ENCODE measurements at regions not wholly inside any gene's neighbourhood (a gene's known extent, or its start where the extent isn't known, plus 50 kb on each side); places are given as distances from the start of the nearest gene placed in this dataset.

DNA sequence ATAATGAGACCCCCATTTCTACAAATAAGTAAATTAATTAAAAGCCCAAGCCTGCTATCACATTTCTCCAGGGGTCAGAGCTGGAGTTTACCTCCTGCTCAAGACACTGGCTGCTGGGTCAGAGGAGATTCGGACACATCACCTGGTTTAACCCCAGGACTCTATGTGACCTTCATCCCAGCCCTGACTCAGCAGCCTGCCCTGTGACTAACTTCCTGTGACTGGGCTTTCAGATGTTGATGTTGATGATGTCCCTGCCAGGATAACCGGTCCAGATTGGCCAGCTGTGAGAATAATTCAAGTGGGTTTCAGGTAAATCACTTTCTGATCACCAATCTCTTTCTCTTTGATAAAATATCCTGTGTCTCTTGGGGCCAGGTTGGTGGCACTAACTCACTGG lies 102.4 kb upstream of the MAML3 start:
- TF ChIP-seq SIN3A (IDR thresholded peaks at IDR 0.05; ENCODE audit: low read depth), result no peak
- TF ChIP-seq EZH2 (IDR thresholded peaks at IDR 0.05), result no peak
- TF ChIP-seq, protein P1, sequence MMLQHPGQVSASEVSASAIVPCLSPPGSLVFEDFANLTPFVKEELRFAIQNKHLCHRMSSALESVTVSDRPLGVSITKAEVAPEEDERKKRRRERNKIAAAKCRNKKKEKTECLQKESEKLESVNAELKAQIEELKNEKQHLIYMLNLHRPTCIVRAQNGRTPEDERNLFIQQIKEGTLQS (IDR thresholded peaks at IDR 0.05), result no peak
- TF ChIP-seq, protein P2, sequence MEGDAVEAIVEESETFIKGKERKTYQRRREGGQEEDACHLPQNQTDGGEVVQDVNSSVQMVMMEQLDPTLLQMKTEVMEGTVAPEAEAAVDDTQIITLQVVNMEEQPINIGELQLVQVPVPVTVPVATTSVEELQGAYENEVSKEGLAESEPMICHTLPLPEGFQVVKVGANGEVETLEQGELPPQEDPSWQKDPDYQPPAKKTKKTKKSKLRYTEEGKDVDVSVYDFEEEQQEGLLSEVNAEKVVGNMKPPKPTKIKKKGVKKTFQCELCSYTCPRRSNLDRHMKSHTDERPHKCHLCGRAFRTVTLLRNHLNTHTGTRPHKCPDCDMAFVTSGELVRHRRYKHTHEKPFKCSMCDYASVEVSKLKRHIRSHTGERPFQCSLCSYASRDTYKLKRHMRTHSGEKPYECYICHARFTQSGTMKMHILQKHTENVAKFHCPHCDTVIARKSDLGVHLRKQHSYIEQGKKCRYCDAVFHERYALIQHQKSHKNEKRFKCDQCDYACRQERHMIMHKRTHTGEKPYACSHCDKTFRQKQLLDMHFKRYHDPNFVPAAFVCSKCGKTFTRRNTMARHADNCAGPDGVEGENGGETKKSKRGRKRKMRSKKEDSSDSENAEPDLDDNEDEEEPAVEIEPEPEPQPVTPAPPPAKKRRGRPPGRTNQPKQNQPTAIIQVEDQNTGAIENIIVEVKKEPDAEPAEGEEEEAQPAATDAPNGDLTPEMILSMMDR (IDR thresholded peaks at IDR 0.05 in 2 of 3, conservative IDR thresholded peaks at IDR 0.05 in 1 of 3; ENCODE audit: borderline replicate concordance in 1 of 3, insufficient read depth in 1 of 3, low read depth in 2 of 3, low read length in 2 of 3), result no peak
- TF ChIP-seq JUND (IDR thresholded peaks at IDR 0.05), result peak; percentile 68
- no peak for TF ChIP-seq POLR2A (IDR thresholded peaks at IDR 0.05; ENCODE audit: borderline replicate concordance, extremely low read depth, insufficient read depth, insufficient read length)
- TF ChIP-seq SRF (IDR thresholded peaks at IDR 0.05; ENCODE audit: low read depth), result no peak
- TF ChIP-seq TCF7L2 (IDR thresholded peaks at IDR 0.05; ENCODE audit: borderline replicate concordance, extremely low read depth, insufficient read depth, insufficient read length), result peak; percentile 45
- TF ChIP-seq, protein P3, sequence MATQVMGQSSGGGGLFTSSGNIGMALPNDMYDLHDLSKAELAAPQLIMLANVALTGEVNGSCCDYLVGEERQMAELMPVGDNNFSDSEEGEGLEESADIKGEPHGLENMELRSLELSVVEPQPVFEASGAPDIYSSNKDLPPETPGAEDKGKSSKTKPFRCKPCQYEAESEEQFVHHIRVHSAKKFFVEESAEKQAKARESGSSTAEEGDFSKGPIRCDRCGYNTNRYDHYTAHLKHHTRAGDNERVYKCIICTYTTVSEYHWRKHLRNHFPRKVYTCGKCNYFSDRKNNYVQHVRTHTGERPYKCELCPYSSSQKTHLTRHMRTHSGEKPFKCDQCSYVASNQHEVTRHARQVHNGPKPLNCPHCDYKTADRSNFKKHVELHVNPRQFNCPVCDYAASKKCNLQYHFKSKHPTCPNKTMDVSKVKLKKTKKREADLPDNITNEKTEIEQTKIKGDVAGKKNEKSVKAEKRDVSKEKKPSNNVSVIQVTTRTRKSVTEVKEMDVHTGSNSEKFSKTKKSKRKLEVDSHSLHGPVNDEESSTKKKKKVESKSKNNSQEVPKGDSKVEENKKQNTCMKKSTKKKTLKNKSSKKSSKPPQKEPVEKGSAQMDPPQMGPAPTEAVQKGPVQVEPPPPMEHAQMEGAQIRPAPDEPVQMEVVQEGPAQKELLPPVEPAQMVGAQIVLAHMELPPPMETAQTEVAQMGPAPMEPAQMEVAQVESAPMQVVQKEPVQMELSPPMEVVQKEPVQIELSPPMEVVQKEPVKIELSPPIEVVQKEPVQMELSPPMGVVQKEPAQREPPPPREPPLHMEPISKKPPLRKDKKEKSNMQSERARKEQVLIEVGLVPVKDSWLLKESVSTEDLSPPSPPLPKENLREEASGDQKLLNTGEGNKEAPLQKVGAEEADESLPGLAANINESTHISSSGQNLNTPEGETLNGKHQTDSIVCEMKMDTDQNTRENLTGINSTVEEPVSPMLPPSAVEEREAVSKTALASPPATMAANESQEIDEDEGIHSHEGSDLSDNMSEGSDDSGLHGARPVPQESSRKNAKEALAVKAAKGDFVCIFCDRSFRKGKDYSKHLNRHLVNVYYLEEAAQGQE (IDR thresholded peaks at IDR 0.05; ENCODE audit: low read depth), result no peak

Data from HCT116 (cell line).